GM12872 (cell line): ENCODE measurements at regions not wholly inside any gene's neighbourhood (a gene's known extent, or its start where the extent isn't known, plus 50 kb on each side); places are given as distances from the start of the nearest gene placed in this dataset.

Experiments used
- CTCF ChIP-seq: IDR thresholded peaks from 3 replicates; pipeline ENCODE4 v1.5.1; 2011; ENCODE audit warnings: low read depth, mild to moderate bottlenecking, low read length, moderate library complexity; ENCODE audit not compliant: insufficient read depth

GRCh38 chr10:85228726-85229125 lies 900.3 kb downstream of the CCSER2 start:
- no peak for TF ChIP-seq CTCF

GRCh38 chr10:85231534-85232270 lies 903.3 kb downstream of the CCSER2 start:
- TF ChIP-seq CTCF: no peak

GRCh38 chr10:85235258-85235657 lies 906.9 kb downstream of the CCSER2 start:
- TF ChIP-seq CTCF: no peak

- TF ChIP-seq CTCF: no peak
Observed at GRCh38 chr10:85238676-85239075, 910.3 kb downstream of the CCSER2 start.

GRCh38 chr10:85250304-85250703 lies 921.9 kb downstream of the CCSER2 start:
- TF ChIP-seq CTCF: no peak

GRCh38 chr10:85256481-85256880 lies 928.1 kb downstream of the CCSER2 start:
- TF ChIP-seq CTCF: no peak

GRCh38 chr10:85259908-85260307 lies 931.5 kb downstream of the CCSER2 start:
- TF ChIP-seq CTCF: no peak
